ENCODE measurements at regions not wholly inside any gene's neighbourhood (a gene's known extent, or its start where the extent isn't known, plus 50 kb on each side); places are given as distances from the start of the nearest gene placed in this dataset.

- no peak overlapping the region for H3K27ac ChIP-seq
- H3K4me1 ChIP-seq: no peaks in the 10 kb centered on the region
- H3K4me3 ChIP-seq: no peak overlapping the region
- H3K27me3 ChIP-seq: no peaks in the 10 kb centered on the region
- H3K9me3 ChIP-seq: no peaks in the 10 kb centered on the region
- no peak for TF ChIP-seq CTCF (IDR thresholded peaks at IDR 0.05)
- intact Hi-C loops (cut with DNase I): no loop called here
- H3K36me3 ChIP-seq: no peaks in the 10 kb centered on the region
- DNase-seq (no peak), ATAC-seq (no peak)
Observed at GRCh38 chr9:78622126-78622525, 325.2 kb downstream of the PSAT1 start.

- H3K4me3 ChIP-seq: no peak overlapping the region
- ATAC-seq: no peak
- no peak overlapping the region for H3K27ac ChIP-seq
- H3K4me1 ChIP-seq: no peaks in the 10 kb centered on the region
- no peak for TF ChIP-seq CTCF (IDR thresholded peaks at IDR 0.05)
- DNase-seq: no peak
- no peaks in the 10 kb centered on the region for H3K9me3 ChIP-seq
- H3K27me3 ChIP-seq: no peaks in the 10 kb centered on the region
- intact Hi-C loops (cut with DNase I): no loop called here
- no peaks in the 10 kb centered on the region for H3K36me3 ChIP-seq
Observed at GRCh38 chr9:78626971-78627370, 330.0 kb downstream of the PSAT1 start.

- TF ChIP-seq CTCF (IDR thresholded peaks at IDR 0.05): no peak
- Histone ChIP-seq H3K27ac (no peak overlapping the region), H3K9me3 (no peaks in the 10 kb centered on the region), H3K4me3 (no peak overlapping the region), H3K4me1 (no peaks in the 10 kb centered on the region), H3K36me3 (no peaks in the 10 kb centered on the region), H3K27me3 (no peaks in the 10 kb centered on the region)
- ATAC-seq (no peak), DNase-seq (no peak)
- intact Hi-C loops (cut with DNase I): no loop called here
Observed at GRCh38 chr9:78630966-78631365, 334.0 kb downstream of the PSAT1 start.

- Histone ChIP-seq H3K27me3 (no peaks in the 10 kb centered on the region), H3K36me3 (no peaks in the 10 kb centered on the region), H3K27ac (no peak overlapping the region), H3K9me3 (no peaks in the 10 kb centered on the region), H3K4me1 (no peaks in the 10 kb centered on the region), H3K4me3 (no peak overlapping the region)
- no peak for ATAC-seq
- intact Hi-C loops (cut with DNase I): no loop called here
- no peak for DNase-seq
- no peak for TF ChIP-seq CTCF (IDR thresholded peaks at IDR 0.05)
Observed at GRCh38 chr9:78640728-78641127, 343.8 kb downstream of the PSAT1 start.

- ATAC-seq: no peak
Observed at GRCh38 chr9:78644359-78644758, 347.4 kb downstream of the PSAT1 start.

More at GRCh38 chr9:78644359-78644758, 347.4 kb downstream of the PSAT1 start:
- no peaks in the 10 kb centered on the region for H3K4me1 ChIP-seq
- no peak overlapping the region for H3K27ac ChIP-seq
- H3K4me3 ChIP-seq: no peak overlapping the region
- no peaks in the 10 kb centered on the region for H3K9me3 ChIP-seq
- no peak for DNase-seq
- no peak for TF ChIP-seq CTCF (IDR thresholded peaks at IDR 0.05)
- intact Hi-C loops (cut with DNase I): no loop called here
- no peaks in the 10 kb centered on the region for H3K27me3 ChIP-seq
- H3K36me3 ChIP-seq: no peaks in the 10 kb centered on the region

Data from upper lobe of right lung (tissue), 1 donor.